DMS53 treated with DMSO at 0.1 percent for 48 hours (cell line): ENCODE measurements at regions not wholly inside any gene's neighbourhood (a gene's known extent, or its start where the extent isn't known, plus 50 kb on each side); places are given as distances from the start of the nearest gene placed in this dataset.
"Not testable (repeated sequence)": the region's sequence is repeated elsewhere in the genome, so short reads cannot be mapped to it uniquely, and the experiment has no call there.

ENCODE experiments used
- DNase-seq: peaks from one replicate; lab custom pipeline; 2025; ENCODE audit not compliant: unreplicated experiment; lab: John Stamatoyannopoulos, UW

DNA sequence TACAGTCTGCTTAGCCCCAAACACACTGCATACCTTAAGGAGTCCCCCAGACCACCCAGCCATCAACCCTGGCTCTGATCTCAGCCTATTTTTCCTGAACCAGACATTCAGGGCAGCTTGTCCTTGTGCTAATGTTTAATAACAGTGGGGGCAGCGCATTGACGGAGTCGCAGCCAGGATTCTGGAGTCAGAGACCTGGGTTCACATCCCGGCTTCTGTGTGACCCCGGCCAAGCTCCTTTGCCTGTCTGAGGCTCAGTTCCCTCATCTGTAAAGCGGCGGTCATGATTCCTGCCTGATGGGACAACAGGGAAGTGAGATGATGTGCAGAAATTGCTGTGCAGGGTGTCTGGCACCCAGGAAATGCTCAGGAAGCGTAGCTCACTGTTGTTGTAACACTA, 63.1 kb downstream of the MATN1 start:
- no peak for DNase-seq

DNA sequence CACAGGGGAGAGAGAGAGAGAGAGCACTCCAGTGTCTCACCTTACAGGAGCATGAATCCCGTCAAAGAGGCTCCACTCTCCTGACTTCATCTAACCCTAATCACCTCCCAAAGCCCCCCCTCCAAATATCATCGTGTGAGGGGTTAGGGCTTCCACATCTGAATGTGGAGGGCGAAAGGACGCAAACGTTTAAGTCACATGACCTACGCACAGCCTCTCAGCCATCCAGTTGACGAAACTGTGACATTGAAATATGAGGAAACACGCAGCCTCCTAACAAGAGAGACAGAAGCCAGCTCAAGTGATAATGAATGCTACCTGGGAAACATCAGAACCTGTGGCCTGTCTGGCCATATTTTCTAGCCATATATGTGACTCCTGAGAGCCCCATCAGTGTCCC, 63.7 kb downstream of the MATN1 start:
- no peak for DNase-seq

DNA sequence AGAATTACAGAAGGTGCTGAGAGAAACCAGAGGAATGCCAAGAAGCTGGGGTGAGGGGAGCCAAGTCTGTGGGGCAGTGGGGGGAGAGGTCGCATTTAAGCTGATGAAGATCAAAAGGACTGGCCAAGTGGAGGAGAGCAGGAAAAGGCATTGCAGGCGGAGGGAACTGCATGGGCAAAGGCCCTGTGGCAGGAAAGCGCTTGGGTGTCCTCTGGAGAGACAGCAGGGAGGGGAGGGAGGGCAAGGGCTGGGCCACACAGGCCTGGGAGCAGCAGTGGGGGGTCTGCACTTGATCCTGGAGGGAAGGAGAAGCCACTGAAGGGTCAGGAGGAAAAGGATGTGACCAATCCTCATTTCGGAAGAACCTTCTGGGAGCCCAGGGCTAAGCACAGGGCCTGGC, 65.0 kb downstream of the MATN1 start:
- not testable (repeated sequence) for DNase-seq

DNA sequence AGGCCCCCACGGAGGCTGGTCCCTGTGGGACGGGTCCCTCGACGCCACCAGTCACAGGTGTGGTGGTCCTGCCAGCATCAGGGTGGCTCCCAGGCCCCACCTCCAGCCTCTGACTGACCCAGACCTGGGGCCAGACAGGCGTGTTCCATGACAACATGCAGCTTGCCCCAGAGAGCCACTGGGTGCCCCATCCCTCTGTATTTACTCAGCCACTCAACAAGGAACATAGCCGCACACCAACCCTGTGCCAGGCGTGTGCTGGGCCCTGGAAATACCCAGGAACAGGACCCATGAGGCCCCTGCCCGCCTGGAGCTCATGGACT, 65.4 kb downstream of the MATN1 start:
- DNase-seq, result no peak

DNA sequence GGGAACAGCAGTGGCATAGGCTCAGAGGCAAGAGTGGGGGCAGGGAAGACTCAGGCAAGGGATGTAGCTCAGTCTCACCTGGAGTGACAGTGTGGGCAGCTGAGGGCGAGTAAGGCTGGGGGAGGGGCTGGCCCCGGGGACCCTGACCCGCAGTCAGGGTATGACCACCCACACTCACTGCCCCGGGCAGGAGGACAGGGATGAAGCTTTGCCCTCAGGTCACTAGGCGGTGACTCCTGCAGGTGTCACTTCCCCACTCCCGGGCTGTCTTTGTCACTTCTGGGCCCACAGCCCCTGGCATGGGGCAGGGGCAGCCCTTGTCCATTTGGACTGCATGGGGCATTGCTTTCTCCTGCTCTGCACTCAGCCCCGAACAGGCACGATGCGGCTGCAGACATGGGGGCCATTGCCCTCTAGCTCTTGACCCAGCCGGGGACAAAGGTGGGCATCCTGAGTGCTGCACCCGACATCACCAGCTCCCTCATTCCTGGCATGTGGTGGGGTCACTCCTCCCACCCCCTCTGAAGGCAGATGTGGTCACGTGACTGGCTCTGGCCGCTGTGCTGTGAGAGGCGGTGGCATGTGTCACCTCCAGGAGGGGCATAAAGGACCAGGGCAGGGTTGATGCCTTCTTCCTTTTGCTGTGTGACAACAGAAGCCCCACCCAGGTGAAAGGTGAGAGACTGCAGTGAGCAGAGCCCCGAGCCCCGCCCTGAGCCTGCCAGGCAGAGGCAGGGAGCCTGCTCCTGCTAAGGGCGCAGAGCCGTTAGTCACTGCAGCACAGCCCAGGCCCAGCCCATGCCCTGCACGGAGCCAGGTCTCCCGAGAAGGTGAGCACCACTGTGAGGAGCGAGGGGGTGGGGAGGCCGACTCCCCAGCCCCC, 66.0 kb downstream of the MATN1 start:
- no peak for DNase-seq

DNA sequence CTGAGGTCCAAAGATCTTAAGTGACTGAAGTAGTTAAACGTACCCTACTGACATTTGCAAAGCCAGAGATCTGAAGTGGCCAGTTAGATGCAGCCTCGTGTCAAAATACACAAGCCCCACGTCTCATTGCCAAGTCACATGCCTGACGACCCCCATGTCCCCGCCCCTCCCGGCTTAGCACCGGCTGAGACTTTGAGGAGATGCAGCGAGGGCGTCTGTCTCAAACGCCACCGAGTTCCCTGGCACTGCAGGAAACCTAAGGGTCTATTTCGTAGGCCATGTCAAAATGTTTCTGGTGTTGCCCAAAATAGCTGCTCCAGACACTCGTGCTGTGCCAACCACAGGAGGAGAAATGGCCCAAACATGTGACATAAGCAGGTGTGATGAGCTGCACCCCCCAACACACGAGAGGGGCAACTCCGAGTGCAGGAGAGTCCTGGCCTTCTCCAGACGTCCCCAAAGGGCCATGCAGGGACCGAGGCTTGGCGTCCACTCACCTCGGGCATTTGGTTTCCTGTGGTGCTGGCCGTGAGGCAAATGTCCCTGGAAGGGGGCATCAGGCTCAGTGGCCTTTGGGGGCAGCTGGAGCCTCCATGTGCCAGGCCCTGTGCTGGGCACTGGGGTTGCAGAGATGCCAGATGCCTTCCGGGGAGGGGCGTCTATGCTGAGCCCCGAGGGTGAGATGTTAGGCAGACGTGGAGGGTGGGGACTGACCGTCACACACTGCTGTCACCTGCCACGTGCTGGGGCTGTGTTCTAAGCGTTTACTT, 67.0 kb downstream of the MATN1 start:
- no peak for DNase-seq

DNA sequence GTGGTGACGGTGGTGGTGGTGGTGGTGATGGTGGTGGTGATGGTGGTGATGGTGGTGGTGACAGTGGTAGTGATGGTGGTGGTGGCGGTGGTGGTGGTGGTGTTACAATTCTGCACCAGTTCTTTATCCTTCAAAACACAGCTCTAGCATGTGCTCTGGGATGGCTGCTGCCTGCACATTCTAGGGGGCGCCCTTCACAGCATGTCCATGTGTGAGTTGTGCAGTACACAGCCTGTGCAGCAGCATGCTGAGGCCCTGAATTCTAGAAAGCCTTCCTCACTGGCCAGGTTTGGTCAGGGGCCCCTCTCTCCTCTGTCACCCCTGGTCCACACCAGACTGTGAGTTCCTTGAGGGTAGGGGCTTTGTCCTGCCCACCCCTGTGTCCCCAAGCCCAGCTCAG, 67.7 kb downstream of the MATN1 start:
- no peak for DNase-seq

DNA sequence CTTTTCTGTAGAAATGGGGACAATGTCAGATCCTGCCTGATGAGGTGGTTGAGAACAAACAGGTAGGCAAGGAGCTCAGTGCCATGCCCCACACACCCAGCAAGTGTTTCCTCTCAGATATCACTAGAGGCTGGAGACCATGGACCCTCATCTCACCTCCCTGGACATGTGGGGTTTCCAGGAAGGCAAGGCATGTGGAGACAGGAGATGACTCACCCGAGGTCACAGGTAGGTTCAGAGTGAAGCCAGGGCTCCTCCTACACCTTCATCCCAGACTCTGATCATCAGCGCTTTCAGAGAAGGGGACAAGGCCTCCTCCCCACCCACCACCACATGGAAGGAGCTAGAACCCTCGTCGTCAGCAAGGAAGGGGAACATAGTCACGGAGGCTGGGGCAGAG, 69.2 kb downstream of the MATN1 start:
- no peak for DNase-seq

DNA sequence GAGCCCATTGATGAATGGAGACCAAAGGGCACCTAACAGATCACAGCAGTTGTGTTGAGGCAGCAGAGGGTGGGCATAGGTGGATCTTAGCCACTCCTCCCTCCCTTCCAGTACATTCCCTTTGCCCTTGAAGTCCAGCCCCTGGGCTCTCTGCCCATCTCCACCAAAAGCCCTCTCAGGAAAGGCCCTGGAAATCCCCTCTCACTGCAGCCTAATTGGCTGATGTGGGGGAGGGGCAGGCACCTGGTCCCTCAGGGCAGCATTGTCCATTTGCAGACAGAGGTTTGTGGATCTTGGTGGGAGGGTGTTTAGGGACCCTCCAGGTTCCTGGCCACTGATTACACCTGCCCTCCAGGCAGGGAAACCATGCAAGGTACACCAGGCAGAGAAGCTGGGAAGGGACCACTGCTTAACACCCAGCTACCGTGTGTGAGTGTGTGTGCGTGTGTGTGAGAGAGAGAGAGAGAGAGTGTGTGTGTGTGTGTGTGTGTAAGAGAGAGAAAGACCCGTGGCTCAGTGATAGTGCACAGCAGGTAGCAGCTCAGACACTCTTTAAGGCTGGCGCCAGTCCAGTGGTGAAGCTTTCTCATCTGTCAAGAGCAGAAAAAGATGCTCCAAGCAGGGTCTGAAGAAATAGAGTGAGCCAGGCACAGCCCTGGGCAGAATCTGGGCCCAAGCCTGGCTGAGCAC, 71.1 kb downstream of the MATN1 start:
- no peak for DNase-seq

DNA sequence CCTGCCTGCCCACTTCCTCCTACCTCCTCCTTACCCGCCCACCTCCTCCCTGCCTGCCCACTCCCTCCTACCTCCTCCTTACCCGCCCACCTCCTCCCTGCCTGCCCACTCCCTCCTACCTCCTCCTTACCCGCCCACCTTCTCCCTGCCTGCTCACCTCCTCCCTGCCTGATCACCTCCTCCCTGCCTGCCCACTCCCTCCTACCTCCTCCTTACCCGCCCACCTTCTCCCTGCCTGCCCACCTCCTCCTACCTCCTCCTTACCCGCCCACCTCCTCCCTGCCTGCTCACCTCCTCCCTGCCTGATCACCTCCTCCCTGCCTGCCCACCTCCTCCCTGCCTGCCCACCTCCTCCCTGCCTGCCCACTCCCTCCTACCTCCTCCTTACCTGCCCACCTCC, 72.0 kb downstream of the MATN1 start:
- not testable (repeated sequence) for DNase-seq

DNA sequence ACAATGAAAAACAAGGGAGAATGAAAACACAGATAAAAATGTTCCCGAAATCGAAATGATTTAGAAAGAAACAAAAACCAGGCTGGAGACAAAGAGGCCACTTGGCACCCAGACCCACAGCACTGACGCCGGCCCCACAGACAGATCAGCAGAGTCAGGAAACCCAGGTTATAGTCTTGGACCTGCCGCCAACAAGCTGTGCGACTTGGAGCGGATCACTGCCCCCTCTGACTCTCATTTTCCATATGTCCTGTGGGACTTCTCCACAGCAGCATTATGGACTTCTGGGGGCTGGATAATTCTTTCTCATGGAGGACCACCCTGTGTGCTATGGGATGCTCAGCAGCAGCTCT, 72.4 kb downstream of the MATN1 start:
- DNase-seq, result no peak

DNA sequence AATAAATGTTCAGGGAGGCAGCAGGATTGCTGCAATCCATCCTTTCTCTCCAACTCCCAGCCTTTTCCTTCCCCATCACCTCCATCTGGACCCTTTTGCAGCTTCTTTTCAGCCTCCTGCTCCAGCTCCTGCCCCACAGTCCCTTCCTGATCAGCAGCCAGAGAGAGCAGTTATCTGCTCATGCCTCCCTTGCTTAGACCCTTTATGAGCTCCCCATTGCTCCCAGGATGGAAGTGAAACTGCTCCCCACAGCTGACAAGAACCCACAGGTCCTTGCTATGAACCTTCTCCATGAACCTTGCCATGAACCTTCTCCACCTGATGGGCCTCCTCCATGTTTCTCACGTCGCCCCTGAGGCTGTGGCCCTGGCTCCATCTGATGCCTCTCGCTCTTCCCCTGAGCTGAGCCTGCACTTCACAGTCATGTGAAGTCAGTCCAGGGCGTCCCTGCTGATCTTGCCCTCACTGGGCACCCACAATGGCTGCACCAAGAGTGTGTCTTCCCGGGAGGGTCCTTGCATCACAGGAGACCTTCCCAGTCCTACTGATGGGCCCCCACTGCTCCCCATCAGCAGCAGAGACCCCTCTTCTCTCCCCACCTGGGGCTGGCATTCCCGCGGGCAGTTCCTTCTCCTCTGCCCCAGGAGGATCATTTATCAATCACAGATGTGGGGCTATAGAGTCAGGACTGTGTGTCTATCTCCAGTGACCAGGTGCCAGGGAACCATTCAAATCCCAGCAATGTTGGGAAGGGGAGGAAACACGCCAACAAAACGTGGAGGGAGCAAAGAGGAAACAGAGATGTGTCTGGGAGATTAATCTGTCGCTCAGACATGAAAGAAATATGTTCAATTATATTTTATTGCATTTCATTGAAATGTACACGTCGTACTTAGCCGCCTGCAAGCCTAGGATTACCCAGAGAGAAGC, 73.1 kb downstream of the MATN1 start:
- DNase-seq, result no peak

DNA sequence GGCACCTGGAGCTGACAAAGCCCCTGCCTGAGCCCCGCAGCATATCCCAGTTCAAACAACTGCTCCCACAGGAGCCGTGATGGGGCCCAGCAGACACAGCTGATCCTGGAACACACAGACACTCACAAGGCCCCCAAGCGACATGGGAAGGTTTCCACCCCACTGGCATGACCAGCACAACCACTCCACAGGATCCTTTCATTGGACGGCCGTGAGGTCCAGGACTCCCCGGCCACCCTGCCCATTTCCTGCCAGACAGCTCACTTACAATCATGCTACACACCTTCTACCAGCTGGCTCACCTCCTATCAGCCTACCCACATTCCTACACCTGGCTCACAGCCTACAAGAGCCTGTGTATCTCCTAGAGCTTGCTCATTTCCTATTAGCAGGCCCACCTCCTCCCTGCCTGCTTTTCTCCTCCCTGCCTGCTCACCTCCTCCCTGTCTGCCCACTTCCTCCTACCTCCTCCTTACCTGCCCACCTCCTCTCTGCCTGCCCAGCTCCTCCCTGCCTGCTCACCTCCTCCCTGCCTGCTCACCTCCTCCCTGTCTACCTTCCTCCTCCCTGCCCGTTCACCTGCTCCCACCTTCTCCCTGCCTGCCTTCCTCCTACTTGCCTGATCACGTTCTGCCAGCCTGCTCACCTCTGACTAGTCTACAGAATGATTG, 73.9 kb downstream of the MATN1 start:
- no peak for DNase-seq

DNA sequence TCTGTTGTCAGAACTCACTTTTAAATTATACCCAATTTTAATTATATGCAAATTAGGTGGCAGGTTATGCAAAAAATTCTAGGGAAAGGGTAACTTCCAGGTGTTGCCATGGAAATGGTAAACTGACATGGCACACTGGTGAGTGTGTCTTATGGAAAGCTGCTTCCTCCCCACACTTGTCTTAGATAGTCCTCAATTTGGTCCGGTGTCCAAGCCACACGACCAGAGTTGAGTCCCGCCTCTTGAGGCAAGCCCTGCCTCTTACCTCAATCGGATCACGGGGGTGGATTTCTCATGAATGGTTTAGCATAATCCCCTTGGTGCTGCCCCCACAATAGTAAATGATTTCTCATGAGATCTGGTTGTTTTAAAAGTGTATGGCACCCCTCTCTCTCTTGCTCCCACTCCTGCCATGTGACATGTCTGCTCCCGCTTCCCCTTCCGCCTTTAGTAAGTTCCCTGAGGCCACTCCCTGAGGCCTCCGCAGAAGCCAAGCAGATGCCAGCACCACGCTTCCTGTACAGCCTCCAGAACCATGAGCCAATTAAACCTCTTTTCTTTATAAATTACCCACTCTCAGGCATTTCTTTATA, 74.9 kb downstream of the MATN1 start:
- DNase-seq, result no peak

DNA sequence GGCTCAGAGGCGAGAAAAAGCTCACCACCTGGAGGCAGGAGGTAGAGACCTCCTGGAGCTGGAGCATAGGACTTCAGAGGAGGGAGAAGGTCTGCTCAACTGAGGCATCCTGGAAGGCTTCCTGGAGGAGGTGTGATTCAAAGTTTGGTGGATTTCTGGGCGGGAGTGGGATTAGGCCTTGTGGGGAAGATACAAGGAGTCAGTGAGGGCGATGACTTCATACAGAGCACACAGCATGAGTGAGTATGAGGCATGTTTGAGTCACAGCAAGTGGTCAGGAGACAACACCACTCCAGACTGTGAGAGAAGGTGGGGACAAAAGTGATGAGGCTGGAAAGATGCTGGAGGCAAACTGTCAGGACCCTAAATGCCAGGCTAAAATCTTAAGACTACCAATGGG, 77.6 kb downstream of the MATN1 start:
- no peak for DNase-seq

DNA sequence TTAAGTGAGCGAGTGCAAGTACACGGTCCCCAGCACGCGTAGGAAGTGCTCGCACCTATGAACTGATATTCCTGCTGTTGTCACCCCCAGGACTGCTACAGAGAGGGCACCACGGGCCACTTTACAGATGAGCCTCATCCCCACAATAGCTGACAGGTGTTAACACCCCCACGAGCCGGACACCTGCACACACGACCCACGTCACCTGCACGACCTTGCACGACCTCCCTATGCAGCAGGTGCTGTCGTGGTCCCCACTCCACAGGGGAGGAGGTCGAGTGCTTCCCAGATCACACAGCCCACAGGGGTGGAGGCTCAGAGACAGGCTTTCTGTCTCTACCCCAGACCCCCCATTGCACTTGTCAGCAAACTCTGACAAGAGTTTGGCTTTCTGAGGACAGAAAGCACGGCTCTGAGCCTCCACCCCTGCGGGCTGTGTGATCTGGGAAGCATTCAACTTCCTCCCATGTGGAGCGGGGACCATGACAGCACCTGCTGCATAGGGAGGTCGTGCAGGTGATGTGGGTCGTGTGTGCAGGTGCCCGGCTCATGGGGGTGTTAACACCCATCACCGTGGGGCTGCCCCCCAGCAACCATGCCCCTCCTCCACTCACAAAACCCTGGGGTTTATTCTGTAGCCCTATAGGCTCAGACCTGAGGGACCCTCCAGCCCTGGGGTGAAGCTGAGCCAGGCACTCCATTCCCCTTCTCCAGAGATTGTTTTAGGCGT, 80.8 kb downstream of the MATN1 start:
- no peak for DNase-seq

DNA sequence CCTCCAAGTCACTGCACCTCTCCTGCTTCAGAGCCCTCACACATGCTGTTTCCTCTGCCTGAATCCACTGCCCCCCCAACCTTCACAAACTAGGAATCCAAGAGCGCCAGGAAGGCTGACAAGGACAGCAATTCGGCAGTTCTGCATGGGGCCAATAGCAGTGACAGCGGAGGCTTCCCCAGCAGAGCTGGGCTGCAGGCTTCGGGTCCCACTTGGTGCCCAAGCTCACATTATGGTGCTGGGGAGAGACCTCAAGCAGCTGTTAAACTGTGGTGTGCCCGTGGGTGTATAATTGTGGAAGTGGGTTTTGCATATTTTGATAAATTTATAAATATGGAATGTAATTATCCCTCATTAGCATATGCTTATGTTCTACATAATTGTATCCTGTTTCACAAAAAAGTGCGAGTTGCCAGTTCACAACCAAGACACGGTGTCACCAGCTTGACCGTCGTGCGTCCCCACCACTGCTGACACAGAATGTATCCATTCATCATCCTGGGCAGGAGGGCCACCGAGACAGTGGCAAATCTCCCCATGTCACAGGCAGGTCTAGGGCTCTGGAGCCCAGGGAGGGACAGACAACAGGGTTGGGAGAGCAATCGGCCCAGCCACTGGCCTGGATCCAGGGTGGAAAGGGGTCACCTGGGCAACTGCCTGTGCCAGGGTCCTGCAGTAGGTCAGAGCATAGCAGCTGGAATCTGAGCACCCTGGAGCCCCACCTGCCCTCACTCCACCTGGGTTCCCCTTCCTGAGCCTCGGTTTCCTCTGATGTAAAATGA, 81.6 kb downstream of the MATN1 start:
- DNase-seq, result no peak

DNA sequence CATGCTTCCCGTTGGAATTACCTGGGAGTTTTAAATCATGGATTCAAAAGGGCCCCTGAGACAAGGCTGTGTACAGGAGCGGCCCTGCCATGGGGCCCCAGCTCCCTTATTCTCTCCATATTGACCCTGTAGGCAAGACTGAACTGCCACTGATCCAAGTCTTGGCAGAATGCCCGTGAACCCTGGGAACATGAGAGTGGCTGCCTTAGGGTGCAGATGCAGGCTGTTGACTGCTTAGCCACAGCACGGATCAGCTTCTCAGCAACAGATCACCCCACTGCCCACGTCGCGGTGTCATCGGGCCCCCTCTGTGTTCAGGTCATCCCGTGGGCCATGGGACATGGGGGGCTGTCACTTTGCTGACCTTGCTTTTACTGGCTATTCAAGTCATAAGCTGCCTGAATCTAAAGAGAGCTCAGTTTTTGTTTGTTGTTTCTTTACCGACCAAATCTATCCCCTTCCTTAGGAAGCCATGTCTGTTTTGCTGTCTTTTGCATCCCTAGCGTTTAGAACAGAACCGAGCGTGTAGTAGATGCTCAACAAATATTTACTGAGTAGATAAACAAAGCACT, 83.4 kb downstream of the MATN1 start:
- no peak for DNase-seq
